AG09309 (cell line): ENCODE measurements at regions not wholly inside any gene's neighbourhood (a gene's known extent, or its start where the extent isn't known, plus 50 kb on each side); places are given as distances from the start of the nearest gene placed in this dataset.

Experiments
- DNase-seq: peaks from one replicate; pipeline ENCODE4 v3.0.0-alpha.2; 2010; ENCODE audit warnings: low read depth
- H3K4me3 ChIP-seq: 2 replicates; pipeline ENCODE4 v1.5.1; 2011; ENCODE audit warnings: mild to moderate bottlenecking, low read depth, low read length, moderate library complexity; ENCODE audit not compliant: control insufficient read depth
- TF ChIP-seq, protein P1 (sequence below): IDR thresholded peaks from 2 replicates; pipeline ENCODE4 v1.5.1; 2011; ENCODE audit warnings: mild to moderate bottlenecking, low read depth, low read length, inconsistent platforms; ENCODE audit not compliant: insufficient read depth, control insufficient read depth; ENCODE audit errors: missing control alignments

GRCh38 chr2:21469158-21469557, 345.4 kb downstream of the TDRD15 start:
- TF ChIP-seq, protein P1, sequence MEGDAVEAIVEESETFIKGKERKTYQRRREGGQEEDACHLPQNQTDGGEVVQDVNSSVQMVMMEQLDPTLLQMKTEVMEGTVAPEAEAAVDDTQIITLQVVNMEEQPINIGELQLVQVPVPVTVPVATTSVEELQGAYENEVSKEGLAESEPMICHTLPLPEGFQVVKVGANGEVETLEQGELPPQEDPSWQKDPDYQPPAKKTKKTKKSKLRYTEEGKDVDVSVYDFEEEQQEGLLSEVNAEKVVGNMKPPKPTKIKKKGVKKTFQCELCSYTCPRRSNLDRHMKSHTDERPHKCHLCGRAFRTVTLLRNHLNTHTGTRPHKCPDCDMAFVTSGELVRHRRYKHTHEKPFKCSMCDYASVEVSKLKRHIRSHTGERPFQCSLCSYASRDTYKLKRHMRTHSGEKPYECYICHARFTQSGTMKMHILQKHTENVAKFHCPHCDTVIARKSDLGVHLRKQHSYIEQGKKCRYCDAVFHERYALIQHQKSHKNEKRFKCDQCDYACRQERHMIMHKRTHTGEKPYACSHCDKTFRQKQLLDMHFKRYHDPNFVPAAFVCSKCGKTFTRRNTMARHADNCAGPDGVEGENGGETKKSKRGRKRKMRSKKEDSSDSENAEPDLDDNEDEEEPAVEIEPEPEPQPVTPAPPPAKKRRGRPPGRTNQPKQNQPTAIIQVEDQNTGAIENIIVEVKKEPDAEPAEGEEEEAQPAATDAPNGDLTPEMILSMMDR = no peak
- H3K4me3 ChIP-seq = no peak overlapping the region
- no peak for DNase-seq

- DNase-seq = no peak
- TF ChIP-seq, protein P1 = no peak
- no peak overlapping the region for H3K4me3 ChIP-seq
These were observed 345.8 kb downstream of the TDRD15 start for GRCh38 chr2:21469564-21469963.

DNA sequence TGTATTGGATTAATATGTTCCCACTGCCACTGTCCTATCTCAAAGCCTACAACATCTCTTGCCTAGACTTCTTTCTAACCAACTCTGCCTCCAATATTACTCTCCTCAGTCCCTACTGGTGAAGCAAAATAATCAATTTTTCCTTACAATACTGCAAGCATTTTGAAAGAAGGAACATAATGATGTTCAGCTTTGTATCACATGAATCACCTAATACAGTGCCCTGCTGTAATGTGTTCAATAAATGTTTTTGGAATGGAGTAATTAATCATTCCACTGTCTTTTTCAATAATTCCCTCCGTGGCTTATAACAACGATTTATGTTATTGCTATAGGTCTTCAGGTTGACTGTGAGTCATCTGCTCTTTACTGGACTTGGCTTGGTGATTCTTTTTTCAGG, 356.4 kb downstream of the TDRD15 start:
- H3K4me3 ChIP-seq = no peak overlapping the region
- TF ChIP-seq, protein P1 = no peak
- no peak for DNase-seq

DNA sequence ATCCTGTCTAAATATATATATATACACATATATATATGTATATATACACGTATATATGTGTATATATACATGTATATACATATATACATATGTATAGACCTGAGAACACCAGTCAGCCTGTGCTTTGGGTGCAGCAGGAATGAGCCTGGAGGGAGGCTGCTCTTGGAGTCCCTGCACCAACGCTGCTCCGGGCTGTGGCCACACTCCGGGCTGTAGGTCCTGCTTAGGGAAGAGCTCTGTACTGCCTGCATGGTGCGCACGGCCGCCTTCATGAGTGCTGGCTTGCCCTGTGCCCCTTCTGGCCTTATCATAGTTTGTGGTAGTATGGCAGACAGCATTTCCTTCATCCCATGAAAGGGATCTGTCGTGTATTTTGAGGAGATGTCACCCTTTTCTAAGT, 360.9 kb downstream of the TDRD15 start:
- H3K4me3 ChIP-seq = no peak overlapping the region
- DNase-seq = no peak
- TF ChIP-seq, protein P1 = no peak

DNA sequence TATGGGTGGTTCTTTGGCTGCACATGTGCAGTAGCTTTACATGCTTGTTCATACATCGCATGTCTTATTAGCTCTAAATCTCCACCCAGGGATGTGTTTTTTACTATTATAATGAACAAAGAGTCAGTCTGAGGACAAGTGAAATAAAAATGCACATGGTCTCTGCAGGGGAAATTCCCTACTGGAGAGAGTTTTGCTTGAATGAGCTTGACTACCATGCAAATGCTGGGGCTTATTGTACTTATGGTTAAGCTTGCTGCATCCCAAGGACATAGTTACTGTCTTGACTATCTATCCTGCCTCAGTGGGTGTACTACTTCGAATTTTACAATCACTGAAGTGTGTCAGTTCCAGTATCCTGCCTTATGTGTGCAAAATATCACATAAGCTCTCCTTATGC, 362.7 kb downstream of the TDRD15 start:
- H3K4me3 ChIP-seq = no peak overlapping the region
- TF ChIP-seq, protein P1 = no peak

DNA sequence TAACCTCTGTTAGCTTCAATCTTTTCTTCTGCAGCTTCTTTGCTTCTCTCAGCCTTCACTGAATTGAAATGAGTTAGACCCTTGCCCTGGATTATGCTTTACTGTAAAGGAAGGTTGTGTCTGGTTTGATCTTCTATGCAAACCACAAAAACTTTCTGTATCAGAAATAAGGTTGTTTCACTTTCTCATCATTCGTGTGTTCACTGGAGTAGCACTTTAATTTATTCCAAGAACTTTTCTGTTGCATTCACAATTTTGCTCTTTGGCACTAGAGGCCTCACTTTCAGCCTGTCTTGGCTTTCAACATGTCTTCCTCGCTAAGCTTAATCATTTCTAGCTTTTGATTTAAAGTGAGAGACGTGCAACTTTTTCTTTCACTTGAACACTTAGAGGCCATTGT, 365.3 kb downstream of the TDRD15 start:
- TF ChIP-seq, protein P1 = no peak
- DNase-seq = no peak
- H3K4me3 ChIP-seq = no peak overlapping the region

More for the DNA sequence above, 362.7 kb downstream of the TDRD15 start:
- DNase-seq = no peak

GRCh38 chr2:21498016-21498415, 374.2 kb downstream of the TDRD15 start:
- H3K4me3 ChIP-seq = no peak overlapping the region
- no peak for DNase-seq
- TF ChIP-seq, protein P1 = no peak
